Heart left ventricle (tissue), 13 donors: ENCODE measurements at regions not wholly inside any gene's neighbourhood (a gene's known extent, or its start where the extent isn't known, plus 50 kb on each side); places are given as distances from the start of the nearest gene placed in this dataset.

Source experiments
- POLR2A ChIP-seq, 2 donors: fragments of 450-650 bp; IDR thresholded peaks; one replicate each; pipeline ENCODE4 v1.6.1; 2017; ENCODE audit warnings: antibody characterized with exemption in 2 of 2, mild to moderate bottlenecking in 2 of 2, moderate library complexity in 2 of 2
- TF ChIP-seq, protein P1 (sequence below), 12 donors: fragments of 200-600 bp; sonication (generic) in 4 of 12; IDR thresholded peaks; one replicate each; pipeline versions ENCODE4 v1.5.0 to v1.8.0; 2018 to 2022; ENCODE audit warnings: antibody characterized with exemption in 12 of 12, mild to moderate bottlenecking in 5 of 12
- donor health status: ischemic (EF 13 %, LVEDD 7.1; RV severe dilation, severe dysfunction).
- donor health status: DM: no; HTN: yes; CAD: no.
- donor health status: DM: no; HTN: no; CAD: no.
- donor health status: ischemic (EF 25% LVEDD 6.9; RV normal size, moderate dysfunction).
- donor health status: ischemic (EF 25% LVEDD 5.7; RV mildly dilated, moderate dysfunction).
- donor health status: ischemic (EF 35%, LVEDD 5.7; RV mildly dilated, moderate dysfunction).
- donor health status: nonischemic (EF 11% LVEDD 7.7; RV severe dilation, severe dysfunction).
- donor health status: DM: yes; HTN: yes; CAD: no.
- donor health status: PGD.
- donor health status: ischemic (EF 29% LVEDD 5.4; RV normal size, mild dysfunction).
- donor health status: nonischemic (EF 23%, LVEDD 6.1; RV moderate dilation, normal function).

GRCh38 chr2:168356477-168356835, 99.6 kb upstream of the CERS6 start:
- TF ChIP-seq, protein P1, sequence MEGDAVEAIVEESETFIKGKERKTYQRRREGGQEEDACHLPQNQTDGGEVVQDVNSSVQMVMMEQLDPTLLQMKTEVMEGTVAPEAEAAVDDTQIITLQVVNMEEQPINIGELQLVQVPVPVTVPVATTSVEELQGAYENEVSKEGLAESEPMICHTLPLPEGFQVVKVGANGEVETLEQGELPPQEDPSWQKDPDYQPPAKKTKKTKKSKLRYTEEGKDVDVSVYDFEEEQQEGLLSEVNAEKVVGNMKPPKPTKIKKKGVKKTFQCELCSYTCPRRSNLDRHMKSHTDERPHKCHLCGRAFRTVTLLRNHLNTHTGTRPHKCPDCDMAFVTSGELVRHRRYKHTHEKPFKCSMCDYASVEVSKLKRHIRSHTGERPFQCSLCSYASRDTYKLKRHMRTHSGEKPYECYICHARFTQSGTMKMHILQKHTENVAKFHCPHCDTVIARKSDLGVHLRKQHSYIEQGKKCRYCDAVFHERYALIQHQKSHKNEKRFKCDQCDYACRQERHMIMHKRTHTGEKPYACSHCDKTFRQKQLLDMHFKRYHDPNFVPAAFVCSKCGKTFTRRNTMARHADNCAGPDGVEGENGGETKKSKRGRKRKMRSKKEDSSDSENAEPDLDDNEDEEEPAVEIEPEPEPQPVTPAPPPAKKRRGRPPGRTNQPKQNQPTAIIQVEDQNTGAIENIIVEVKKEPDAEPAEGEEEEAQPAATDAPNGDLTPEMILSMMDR (IDR thresholded peaks at IDR 0.05) = no peak
- no peak for TF ChIP-seq POLR2A (IDR thresholded peaks at IDR 0.05)
